HG03060 (cell line): ENCODE measurements at regions not wholly inside any gene's neighbourhood (a gene's known extent, or its start where the extent isn't known, plus 50 kb on each side); places are given as distances from the start of the nearest gene placed in this dataset.

ENCODE experiments used
- ATAC-seq: cut with Tn5 transposase; IDR thresholded peaks from one replicate; pipeline ENCODE4 v1.9.1; 2021; ENCODE audit warnings: low read depth, moderate number of reproducible peaks; ENCODE audit not compliant: unreplicated experiment

DNA sequence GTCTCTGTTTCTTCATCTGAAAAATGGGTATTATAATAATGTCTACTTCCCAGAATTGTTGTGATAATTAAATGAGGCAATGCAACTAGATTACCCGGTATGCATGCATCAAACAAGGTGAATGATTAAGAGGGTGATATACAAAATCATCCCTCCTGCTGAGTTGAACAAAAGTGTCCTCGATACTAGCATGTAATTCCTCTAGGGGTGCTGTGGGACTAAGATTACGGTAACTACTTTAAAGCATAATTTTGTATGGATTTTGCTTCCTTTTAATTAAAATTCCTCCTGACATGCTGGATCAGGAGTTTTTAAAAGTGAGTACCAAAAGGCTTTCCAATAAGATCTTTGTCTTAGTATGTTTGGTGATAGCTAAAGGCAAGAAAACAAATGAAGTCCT is 98.7 kb upstream of the PRMT6 start:
- ATAC-seq: no peak

DNA sequence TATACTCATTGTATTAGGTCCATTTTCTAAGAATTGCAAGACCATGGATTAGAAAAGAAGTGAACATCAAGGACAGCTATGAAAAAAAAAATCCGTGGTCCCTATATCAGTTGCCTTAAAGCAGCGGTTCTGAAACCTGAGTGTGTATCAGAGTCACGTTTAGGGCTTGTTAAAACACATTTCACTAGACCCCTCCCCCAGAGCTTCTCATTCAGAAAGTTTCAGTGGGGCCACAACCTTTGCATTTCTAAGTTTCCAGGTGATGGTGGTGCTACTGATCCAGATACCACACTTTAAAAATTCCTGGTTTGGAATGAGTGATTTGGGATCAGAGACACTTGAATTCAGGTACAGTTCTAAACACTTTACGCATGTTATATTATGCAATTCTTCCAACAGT is 96.1 kb upstream of the PRMT6 start:
- peak; percentile 36 for ATAC-seq

DNA sequence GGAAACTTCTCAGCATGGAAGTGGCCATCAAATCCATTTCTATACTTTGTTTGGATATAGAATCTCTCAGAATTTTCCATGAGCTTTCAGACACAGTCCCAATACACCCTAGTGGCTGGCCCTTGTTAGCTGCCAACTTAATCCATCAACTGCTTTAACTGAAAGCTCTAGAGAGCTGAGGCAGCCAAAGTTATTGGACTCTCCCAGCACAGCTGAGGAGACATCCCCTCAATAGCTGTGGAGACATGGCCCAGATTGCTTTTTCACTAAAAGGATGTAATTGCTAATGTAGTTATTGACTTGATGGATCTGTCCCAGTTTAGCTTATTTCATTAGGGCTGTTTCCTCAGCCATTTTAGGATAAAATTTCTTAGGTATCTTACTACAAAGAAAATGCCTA is 94.8 kb upstream of the PRMT6 start:
- ATAC-seq: no peak

DNA sequence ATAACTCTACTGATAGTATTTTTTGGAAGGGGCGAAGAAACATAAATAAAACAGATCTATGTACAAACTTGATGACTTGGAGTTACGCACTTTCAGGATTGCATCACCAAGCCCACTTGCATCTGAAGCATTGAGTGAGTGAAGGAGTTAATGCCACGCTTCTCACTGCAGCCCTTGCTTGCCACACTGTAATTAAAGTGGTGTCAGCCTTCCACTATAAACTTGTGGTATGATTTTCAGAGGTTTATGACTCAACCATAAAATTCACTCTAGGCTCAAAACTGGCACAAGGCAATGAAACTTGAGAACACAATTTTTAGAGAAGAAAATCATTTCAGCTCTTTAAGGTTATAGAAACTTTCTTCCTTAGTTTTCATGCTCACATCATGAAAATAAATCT is 93.9 kb upstream of the PRMT6 start:
- no peak for ATAC-seq

DNA sequence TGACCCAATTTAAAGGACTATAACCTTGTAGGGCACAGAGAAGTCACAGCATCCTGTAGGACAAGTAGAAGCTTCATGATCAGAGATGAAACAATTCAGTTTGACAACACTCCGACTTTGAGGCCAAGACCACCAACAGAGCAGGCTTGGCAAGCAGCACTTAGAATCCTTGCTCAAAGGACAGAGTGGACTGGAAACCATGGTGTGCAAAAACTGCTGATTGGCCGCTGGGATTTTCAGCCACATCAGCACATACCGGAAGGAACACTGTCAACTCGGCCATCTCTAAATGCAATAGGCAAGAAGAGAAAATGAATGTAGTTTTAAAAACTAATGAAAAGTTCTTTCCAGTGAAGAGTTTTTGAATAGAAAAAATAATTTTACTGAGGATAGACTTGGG is 92.0 kb upstream of the PRMT6 start:
- no peak for ATAC-seq

DNA sequence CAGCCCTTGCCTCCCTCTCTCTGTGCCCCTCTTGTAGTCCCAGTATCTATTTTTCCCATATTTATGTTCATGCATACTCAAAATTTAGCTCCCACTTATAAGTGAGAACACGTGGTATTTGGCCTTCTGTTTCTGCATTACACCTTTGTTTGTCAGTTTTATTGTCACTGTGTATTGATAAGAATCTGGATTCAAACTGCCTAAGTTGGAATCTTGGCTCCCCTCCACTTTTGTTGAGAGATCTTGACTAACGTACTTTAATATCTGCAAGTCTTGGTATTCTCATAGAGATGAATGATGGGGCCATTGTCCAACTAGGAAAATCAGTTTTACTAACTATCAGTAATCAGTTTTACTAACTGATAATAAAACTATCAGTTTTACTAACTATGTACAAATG is 87.8 kb upstream of the PRMT6 start:
- no peak for ATAC-seq

DNA sequence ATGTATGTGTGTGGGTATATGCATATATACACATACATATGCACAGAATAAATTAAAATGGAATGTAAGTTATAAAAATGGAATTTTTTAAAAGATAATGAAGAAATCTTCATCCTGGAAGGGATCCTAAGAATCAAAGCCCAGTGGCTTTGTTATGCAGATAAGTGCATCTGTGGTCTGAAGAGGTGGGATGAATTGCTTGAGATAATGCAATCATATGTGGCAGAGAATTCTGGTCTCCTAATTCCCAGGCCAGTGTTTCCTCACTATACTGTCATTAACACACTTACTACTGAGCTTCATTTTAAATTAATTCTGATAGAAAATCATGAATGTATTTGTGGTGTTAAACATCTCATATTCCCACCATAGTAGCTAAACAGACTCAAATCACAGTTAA is 86.7 kb upstream of the PRMT6 start:
- ATAC-seq: no peak

DNA sequence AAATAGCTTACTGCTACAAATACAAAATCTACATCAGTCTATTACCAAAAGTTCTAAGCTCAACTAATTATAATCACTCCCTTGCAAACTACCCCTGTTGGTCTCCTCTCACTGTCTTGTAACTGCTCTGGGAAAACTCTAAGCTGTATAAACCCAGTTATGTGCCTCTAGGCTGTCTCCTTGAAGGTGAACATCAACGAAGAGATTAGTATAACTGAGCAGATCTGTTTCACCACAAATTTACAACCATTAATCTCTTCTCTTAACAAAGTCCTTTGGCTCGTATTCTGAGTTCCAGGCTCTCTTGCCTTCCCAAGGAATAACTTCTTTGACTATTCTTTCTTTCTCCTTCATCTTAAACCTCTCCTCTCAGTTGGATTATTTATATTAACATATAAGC is 84.4 kb upstream of the PRMT6 start:
- no peak for ATAC-seq

DNA sequence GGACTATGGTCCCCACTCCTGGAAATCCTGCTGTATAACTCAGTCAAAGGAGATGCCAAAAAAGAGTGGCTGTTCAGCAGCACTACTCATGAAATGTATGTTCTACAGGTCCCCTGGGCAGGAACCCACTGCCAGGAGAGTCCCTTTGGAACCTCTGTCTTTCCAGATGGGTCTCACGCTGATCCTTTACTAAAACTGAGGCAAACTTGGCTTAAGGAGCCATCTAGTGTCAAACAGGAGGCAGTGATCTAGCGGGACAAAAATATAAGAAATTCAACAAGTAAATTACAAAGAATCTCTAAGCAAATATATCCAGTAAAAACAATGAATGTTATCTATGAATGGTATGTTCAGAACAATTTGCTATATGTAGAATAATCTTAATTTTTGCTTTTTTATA is 80.5 kb upstream of the PRMT6 start:
- ATAC-seq: no peak

DNA sequence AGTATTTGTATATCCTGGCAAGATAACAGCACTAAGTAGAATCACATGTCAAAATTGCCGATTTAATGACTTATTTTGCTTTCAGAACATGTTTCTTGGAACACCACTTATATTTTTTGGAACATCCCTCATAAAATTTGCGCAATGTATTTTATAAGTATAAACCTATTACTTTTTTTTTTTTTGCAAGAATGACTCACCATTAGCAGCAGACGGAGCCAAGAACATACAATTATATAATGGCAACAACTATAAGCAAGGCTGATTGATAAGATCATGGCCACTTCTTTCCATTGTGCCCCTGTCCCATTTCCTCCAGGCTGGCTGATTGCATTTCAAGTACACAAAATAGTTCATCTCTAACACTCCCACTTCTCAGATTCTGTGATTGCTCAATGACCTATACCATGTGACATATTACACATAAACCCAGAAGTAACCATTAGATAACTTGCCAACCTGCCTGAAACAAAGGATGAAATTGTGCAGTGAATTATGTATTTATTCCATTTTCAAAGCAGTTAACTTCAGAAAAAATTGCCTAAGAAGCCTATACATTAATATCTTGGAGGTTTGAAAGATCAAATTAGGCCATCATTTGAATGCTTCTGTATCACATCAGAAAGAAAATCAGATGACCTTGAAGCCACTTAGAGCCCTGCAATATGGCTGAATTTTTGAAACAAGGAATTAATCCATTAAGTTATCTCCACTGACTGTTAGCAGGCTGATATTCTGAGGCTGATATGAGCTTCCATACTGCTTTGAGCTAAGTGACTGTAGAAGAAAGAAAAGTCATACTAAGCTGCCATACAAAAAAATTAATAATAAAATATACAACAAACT is 77.8 kb upstream of the PRMT6 start:
- no peak for ATAC-seq

DNA sequence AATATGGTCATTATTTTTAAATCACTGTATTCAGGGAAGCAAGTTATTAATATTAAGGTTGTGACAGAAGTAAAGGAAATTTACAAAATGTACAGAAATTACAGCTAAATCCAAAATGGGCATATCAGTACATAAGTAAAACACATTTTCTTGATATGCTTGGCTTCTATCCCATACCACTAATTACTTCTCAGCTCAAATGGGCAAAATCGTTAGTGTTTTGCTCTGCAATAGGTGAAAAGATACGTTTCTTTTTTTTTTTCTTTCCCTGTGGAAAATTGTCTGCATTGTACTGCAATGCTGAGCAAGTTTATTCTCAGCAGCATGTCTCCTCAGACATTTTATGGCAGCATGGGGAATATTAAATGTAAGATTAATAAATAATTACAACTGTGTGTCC is 77.1 kb upstream of the PRMT6 start:
- no peak for ATAC-seq

DNA sequence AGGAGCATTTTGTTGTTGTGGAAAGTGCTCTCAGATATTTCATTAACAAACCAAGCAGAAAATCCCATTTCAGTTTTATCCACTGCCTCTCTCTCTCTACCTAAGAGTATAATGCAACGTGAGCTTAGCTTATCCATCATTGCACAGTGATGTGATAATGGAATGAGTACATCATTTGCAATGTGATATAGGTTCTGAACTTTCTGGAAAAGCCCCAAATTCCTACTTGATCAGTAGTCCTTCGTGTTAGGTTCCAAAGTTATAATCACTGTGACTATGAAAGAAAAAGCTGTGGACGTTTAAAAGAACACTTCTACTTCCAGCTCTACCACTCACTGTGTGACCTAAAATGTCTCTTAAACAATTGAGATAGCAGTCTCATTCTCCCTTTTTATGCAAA is 76.4 kb upstream of the PRMT6 start:
- ATAC-seq: no peak

DNA sequence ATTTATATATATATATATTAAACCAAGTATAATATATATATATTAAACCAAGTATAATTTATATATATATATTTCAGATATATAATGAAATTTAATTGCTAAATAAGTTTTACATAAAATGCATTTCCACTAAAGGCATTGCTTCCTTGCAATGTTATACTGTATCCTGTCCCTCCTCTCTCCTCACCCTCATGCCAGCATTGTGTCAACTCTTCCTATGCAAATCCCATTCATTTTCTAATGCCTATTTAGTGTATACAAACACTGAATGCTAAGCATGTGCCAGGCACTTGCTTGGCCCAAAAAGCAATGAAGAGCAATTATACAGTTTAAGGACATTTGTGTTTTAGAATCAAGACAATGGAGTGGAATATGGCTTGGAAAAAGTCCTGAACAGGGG is 71.7 kb upstream of the PRMT6 start:
- ATAC-seq: no peak

DNA sequence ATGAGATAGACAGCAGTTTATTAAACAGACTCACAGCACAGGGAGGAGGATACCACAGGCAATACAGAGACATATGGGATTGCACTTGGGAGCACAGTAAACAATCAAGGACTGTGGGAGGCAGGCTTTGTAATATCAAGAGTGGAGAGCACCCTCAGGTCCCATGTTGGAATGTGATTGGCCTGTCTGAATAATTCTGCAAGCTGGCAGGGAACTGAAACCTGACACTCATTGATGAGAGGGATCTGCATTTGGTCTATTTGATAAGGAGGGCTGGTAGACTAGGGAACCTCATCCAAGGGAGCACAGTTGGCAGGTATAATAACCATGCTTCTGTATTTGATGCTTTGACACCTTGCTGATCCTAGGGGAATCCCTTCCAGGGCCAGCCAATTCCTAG is 69.9 kb upstream of the PRMT6 start:
- ATAC-seq: no peak

DNA sequence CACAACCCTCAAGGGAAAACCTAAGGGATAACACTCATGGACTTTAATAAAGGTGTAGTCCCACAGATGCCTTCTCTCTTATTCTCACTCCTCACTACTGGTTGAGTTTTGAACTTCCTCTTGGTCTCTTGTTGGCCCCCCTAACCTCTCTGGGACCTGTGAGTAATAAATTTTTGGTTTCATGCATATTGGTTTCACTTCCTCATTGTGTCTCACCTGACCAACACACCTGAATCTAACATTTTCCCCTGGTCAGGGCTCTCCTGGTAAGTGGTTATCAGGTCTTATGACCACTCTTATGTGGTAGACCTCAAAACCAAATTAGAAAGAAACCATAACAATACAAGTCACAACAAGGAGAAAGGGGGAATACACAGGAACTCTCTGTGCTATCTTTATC is 60.5 kb upstream of the PRMT6 start:
- peak; percentile 98 for ATAC-seq

DNA sequence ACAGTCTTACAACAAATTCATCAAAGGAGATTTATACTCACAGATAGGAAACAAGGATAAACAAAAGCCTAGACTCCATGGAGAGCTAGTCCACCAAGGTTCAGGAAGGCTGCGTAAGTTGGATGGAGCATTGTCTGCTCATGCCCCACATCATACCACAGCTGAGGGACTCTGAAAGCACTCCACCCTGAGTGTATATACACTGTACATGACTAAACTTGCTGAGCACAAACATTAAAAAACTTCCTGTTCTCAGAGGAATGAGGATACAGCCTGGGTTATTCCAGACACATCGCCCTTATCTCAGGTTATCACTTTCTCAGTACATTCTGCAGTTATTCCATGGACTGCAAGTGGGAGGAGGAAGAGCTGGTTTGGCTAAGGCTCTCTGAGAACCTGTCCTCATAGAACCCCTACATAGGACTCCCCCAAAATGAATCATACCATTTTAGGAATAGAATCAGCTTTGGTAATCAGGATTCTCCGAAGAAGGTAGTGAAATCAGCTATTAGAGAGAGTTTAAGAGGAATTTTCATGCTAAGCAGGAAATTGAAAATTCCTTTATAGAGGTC is 58.0 kb upstream of the PRMT6 start:
- ATAC-seq: no peak

DNA sequence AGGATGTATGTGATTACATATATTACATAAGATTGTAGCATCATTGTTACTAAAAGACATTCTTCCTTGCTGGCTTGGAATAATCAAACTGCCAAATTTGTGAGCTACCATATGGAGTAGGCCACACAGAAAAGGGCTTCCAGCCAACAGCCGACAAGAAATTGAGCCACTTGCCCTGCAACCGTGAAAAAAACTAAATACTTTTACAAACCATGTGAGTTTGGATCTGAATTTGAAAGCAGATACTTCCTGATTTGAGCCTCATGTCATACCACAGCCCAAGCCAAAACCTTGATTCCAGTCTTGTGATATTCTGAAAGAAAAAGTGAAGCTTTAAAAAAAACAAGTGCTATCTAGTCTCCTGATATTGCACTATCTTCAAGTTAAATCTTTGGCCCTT is 55.6 kb upstream of the PRMT6 start:
- no peak for ATAC-seq

DNA sequence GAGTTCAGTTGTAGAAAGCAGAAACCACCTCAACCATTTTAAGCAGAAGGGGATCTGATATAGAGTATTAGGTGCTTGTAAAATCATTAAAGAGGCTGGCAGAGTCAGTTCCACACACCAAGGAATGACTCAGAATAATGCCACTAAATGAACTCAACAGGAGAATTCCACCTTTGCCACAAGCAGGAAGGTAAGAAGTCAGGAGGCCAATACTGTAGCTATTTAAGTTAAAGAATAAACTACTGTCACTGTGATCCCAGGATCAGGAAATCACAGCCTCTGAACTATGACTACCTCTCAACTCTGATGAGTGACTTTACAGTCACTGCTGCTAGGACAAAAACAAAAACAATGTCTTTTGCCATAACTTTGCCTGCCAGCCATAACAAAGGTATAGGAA is 52.5 kb upstream of the PRMT6 start:
- no peak for ATAC-seq

DNA sequence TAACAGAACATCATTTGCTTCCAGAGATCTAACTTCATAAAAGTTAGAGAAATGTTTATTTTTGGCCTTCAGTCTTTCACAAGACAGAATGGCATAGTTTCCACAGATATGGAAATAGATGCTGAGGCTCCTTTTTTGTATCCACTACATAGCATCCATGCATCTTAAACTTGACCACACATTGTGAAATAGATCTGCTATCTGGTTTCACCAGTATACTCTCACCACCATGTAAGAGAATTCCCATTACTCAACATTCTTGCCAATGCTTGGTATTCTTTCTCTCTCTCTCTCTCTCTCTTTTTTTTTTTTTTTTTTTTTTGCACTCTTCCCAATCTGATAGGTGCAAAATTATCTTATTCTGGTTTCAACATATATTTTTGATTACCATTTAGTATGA is 52.1 kb upstream of the PRMT6 start:
- no peak for ATAC-seq
